ENCODE measurements at regions not wholly inside any gene's neighbourhood (a gene's known extent, or its start where the extent isn't known, plus 50 kb on each side); places are given as distances from the start of the nearest gene placed in this dataset.

GRCh38 chr1:115564201-115564600 lies 77.6 kb upstream of the VANGL1 start:
- H3K4me3 ChIP-seq (ENCODE audit: low read depth, low read length, poor library complexity, severe bottlenecking) = no peak overlapping the region
- H3K4me2 ChIP-seq (ENCODE audit: low read length) = no peak overlapping the region
- H3K27ac ChIP-seq (ENCODE audit: low read depth, low read length, poor library complexity, severe bottlenecking) = no peak overlapping the region
- H4K20me1 ChIP-seq (ENCODE audit: insufficient read depth, low read length) = no peaks in the 10 kb centered on the region
- H3K9me2 ChIP-seq (ENCODE audit: low read depth, low read length) = no peaks in the 10 kb centered on the region
- H3K4me1 ChIP-seq (ENCODE audit: insufficient read depth, low read length, severe bottlenecking) = no peaks in the 10 kb centered on the region
- H3K9me3 ChIP-seq (ENCODE audit: low read length) = no peaks in the 10 kb centered on the region
- H3K9ac ChIP-seq (ENCODE audit: low read length) = no peak overlapping the region
- H2AFZ ChIP-seq (ENCODE audit: low read length) = no peak overlapping the region
- H3K27me3 ChIP-seq (ENCODE audit: insufficient read depth, low read length) = no peaks in the 10 kb centered on the region
- H3K36me3 ChIP-seq (ENCODE audit: insufficient read depth, low read length) = no peaks in the 10 kb centered on the region
- no peaks in the 10 kb centered on the region for H3K79me2 ChIP-seq (ENCODE audit: insufficient read depth, low read length)
- no peaks in the 10 kb centered on the region for H3F3A ChIP-seq (ENCODE audit: insufficient read depth, low read length)
- TF ChIP-seq CTCF (IDR thresholded peaks at IDR 0.05; ENCODE audit: low read length) = no peak

GRCh38 chr1:115560027-115560426 lies 81.7 kb upstream of the VANGL1 start:
- TF ChIP-seq EZH2 (IDR thresholded peaks at IDR 0.05; ENCODE audit: borderline replicate concordance, low read length) (no peak), CTCF (IDR thresholded peaks at IDR 0.05; ENCODE audit: low read length) (no peak)
- Histone ChIP-seq H3K27ac (ENCODE audit: low read depth, low read length, poor library complexity, severe bottlenecking) (no peak overlapping the region), H3F3A (ENCODE audit: insufficient read depth, low read length) (no peaks in the 10 kb centered on the region), H2AFZ (ENCODE audit: low read length) (no peak overlapping the region), H3K9me2 (ENCODE audit: low read depth, low read length) (no peaks in the 10 kb centered on the region), H3K36me3 (ENCODE audit: insufficient read depth, low read length) (no peaks in the 10 kb centered on the region), H3K4me3 (ENCODE audit: low read depth, low read length, poor library complexity, severe bottlenecking) (no peak overlapping the region), H3K27me3 (ENCODE audit: insufficient read depth, low read length) (no peaks in the 10 kb centered on the region), H3K79me2 (ENCODE audit: insufficient read depth, low read length) (no peaks in the 10 kb centered on the region), H4K20me1 (ENCODE audit: insufficient read depth, low read length) (no peaks in the 10 kb centered on the region), H3K9ac (ENCODE audit: low read length) (no peak overlapping the region), H3K9me3 (ENCODE audit: low read length) (no peaks in the 10 kb centered on the region), H3K4me1 (ENCODE audit: insufficient read depth, low read length, severe bottlenecking) (no peaks in the 10 kb centered on the region), H3K4me2 (ENCODE audit: low read length) (no peak overlapping the region)

GRCh38 chr1:115558275-115558674 lies 83.5 kb upstream of the VANGL1 start:
- H3K4me3 ChIP-seq (ENCODE audit: low read depth, low read length, poor library complexity, severe bottlenecking) = no peak overlapping the region

More at GRCh38 chr1:115558275-115558674, 83.5 kb upstream of the VANGL1 start:
- Histone ChIP-seq H3K4me1 (ENCODE audit: insufficient read depth, low read length, severe bottlenecking) (no peaks in the 10 kb centered on the region), H3F3A (ENCODE audit: insufficient read depth, low read length) (no peaks in the 10 kb centered on the region), H4K20me1 (ENCODE audit: insufficient read depth, low read length) (no peaks in the 10 kb centered on the region), H3K9me3 (ENCODE audit: low read length) (no peaks in the 10 kb centered on the region), H3K79me2 (ENCODE audit: insufficient read depth, low read length) (no peaks in the 10 kb centered on the region), H3K27me3 (ENCODE audit: insufficient read depth, low read length) (no peaks in the 10 kb centered on the region), H3K27ac (ENCODE audit: low read depth, low read length, poor library complexity, severe bottlenecking) (no peak overlapping the region), H3K9me2 (ENCODE audit: low read depth, low read length) (no peaks in the 10 kb centered on the region), H3K4me2 (ENCODE audit: low read length) (no peak overlapping the region), H2AFZ (ENCODE audit: low read length) (no peak overlapping the region), H3K9ac (ENCODE audit: low read length) (no peak overlapping the region), H3K36me3 (ENCODE audit: insufficient read depth, low read length) (no peaks in the 10 kb centered on the region)
- no peak for TF ChIP-seq EZH2 (IDR thresholded peaks at IDR 0.05; ENCODE audit: borderline replicate concordance, low read length)
- TF ChIP-seq CTCF (IDR thresholded peaks at IDR 0.05; ENCODE audit: low read length) = no peak

Measured in OCI-LY1 (cell line).